Caki2 (cell line): ENCODE measurements at regions not wholly inside any gene's neighbourhood (a gene's known extent, or its start where the extent isn't known, plus 50 kb on each side); places are given as distances from the start of the nearest gene placed in this dataset.

Source experiments
- DNase-seq: peaks from one replicate; pipeline ENCODE4 v3.0.0-alpha.2; 2015; ENCODE audit warnings: low read depth
- in situ Hi-C: cut with HindIII; loops from 2 replicates; pipeline ENCODE4 v1.10.0; 2016; ENCODE audit warnings: low sequenced_read_pairs, low pct_unique_long_range_greater_than_20kb, mixed read lengths

DNA sequence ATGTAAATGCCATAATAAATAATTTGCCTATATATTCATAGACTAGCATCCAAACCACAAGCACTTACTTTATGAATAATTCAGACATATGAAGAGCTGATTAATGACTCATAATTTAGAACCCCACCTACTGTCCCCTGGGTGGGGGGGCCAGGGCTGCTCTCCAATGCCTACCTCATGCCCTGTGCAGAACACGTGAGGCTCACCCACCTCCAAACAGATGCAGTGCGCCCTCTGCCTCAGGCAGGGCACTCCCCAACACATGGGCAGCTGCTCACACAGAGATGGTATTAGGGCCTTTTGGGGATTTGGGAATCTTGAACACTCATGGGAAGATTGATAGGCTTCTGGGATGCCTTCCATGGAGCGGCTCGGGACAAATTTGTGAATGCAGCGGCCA is 75.1 kb upstream of the INSIG1 start:
- no peak for DNase-seq
- in situ Hi-C loops: no loop called here

DNA sequence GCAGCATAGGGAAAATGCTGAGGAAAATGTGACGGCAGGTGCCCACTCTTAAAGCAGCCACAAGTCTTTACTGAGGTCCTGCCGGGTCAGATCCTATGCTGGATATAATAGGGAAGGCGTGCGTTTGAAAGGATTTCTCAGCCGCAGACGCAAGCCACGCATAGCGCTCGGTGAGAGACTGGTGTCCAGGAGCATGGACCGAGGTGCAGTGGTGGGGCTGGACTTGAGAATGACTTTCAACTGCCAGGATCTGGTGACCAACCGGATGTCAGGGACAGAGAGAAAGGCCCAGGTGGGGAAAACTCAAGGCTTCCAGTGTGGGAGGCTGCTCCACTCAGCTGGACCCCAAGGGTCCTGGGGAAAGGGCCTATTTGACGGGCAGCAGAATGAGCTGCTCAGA is 74.7 kb upstream of the INSIG1 start:
- in situ Hi-C loops: no loop called here

DNA sequence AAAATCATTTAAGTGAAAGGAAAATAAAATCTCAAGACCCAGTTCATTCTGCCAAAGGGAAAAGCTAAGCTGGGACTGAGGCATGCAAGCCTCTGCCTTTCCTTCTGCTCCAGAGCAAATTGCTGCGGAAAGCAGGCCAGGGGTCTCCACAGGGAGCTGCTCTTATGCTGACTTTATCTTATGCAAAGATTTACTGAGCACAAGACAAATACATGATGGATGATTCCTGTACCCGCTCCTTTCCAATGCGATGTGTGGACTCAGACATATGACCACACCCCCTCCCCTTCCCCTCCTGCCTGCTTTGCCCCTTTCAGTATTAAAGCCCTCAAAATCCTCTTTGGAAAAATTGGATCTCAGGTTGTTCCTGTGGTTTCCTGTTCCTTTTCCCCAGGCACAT is 74.2 kb upstream of the INSIG1 start:
- in situ Hi-C loops: no loop called here
- DNase-seq: no peak

More for the DNA sequence above, 74.7 kb upstream of the INSIG1 start:
- no peak for DNase-seq

DNA sequence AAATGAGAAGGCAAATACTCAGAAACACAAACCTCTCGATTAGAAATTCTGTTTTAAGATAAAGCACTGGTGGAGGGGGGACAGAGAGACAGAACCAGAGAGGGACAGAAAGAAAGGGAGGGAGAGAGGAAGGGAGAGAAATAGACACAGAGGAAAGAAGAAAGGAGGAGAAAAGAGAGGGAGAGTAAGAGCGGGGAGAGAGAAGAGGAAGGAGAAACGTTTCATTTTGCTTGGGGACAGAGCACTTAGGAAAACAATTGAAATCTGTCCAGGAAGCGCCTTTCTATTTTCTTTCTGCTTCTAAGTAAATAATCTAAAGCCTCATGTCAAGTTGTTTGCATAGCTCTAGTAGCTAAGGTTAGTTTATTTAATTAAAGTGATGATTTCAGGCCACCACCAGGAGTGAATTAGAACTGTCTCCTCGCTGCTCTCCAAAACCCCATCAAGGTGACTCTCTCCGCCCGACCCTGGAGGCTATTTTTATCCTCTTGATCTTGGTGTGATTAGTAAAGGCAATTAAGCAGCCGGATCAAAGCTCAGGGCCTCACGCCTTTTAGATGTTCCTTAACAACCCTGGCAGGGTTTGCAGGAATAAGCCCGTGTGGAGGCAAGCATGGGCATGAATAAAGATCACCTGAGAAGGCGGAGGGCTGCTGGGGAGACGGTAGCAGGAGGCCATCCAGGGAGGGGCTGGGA is 73.4 kb upstream of the INSIG1 start:
- in situ Hi-C loops: no loop called here
- no peak for DNase-seq

DNA sequence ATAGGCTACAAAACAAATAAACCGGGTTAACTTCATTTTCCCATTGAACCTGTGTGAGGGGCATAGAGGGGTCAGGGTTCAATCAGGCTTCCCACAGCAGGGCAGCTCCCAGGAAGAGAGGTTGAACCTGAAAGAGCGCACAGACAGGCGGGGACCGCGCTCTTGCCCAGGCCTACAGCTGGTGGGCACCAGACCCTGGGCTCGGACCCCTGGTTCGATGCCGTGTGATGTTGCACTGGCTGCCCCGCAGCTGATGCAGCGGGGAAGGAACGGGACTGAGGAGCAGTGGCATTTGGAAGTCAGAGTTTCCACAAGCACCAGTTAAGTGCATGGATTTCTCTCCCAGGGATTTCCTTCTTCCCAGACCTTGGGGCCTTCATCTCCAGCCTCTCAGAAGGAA is 72.6 kb upstream of the INSIG1 start:
- no peak for DNase-seq
- in situ Hi-C loops: no loop called here

DNA sequence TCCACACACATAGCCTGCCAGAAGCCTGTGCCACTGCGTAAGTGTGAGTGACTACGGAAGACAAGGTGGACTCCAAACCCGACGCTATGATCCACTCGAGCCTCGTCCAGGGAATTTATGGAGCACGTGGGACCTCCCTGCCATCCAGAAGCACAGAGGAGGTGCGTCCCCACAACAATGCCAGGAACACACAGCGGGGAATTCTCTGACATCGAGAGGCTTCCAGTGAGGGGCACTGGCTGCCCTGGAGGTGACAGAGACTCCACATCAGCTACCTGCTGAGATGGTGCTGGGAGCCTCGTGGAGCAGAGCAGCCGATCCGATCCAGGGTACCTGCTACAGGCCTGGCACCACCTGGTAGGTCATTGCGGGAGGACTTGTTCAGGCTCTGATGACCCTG is 72.2 kb upstream of the INSIG1 start:
- DNase-seq: no peak
- in situ Hi-C loops: no loop called here

DNA sequence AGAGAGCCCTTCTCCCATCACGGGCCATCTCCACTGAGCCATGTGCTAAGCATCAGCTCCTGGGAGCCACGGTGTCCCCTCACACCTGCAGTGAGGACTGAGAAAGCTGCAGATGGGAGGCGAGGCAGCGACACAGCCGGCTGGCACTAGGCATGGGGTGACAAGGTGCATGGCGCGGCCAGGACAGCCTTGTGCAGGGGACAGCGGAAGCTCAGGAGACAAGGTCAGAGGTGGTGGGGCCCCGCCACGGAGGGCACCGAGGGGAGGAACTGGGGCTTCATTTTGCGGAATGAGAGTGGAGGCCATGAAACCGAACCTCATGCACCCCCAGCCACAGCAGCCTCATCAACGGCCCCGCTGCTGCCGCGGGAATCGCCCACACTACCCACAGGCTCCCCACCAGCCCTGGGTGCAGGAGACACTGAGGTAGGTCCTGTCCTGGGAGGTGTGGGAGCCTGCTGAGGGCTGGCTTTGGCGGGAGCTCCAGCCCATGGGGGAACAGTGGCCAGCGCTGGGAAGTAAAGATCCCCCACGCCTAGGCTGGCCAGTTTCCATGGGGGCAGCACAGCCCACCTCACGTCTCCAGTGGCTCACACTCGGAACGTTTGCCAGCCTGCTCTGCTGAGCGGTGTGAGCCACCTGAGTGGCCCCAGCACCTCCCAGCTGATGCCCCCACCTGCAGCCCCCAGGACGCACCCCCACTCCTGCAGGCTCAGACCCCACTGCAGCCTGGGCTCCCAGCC is 71.2 kb upstream of the INSIG1 start:
- in situ Hi-C loops: no loop called here
- no peak for DNase-seq

DNA sequence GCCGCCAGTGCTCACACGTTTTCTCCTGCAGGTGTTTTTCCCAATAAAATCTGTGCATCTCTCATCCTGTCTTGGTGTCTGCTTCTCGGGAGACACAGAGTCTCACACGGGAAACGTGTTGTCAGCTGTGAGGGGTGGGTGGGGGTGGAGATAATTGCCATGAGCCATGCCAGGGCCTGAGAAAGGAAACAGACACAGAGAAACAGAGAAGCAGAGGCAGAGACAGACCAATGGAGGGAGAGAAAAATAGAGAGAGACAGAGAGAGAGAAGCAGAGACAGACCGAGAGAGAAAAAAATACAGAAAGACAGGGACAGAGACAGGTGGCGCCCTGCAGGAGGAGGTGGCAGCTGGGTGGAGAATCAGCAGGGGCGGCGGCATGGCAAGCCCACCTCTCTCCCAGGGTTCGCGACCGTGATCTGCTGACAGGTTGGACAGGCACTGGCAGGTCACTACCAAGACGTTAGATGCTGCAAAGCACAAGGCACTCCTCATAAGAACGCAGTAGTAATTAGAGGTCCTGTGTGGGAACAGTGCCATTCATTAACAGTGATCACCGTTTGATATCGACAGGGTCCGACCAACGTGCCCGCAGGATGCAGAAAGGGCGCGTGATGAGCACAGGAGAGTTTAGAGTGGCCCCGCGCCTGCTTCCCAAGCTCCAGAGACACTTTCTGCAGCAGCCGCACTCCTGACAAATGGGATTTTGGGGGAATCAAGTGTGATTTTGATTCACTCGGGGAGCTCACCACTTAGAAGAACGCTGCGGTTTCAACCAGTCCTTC is 70.5 kb upstream of the INSIG1 start:
- in situ Hi-C loops: no loop called here

DNA sequence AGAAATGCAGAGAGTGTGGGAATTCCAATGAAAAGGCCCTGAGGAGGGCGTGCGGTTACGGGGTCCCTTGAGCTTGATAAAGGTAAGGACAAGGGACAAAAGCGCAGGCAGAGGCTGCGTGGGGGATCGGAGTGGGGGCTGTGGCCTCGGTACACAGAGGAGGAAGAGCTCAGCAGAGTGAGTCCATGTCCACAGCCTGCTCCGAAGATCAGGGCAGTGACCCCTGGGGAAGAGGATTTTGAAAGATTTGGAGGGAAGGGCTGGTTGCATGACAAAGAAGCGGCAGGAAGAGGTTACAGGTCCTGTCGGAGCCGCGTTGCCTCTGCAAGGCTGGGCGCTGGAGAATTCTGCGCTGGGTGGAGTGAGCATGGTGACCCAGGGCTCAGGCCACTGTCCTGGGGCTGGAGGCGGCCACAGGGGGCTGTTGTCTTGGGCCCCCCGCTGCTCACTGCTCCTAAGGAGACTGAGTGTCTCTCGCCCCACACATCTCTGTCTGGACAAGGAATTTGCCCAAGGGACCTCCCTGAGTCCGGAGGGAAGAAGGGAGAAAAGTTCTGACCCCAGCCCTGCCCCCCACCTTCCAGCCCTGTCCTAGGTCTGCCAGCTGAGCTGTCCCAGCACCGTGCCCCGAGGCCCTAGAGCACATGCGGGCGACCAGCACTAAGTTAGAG is 69.8 kb upstream of the INSIG1 start:
- no peak for DNase-seq
- in situ Hi-C loops: no loop called here

More for the DNA sequence above, 70.5 kb upstream of the INSIG1 start:
- DNase-seq: no peak

DNA sequence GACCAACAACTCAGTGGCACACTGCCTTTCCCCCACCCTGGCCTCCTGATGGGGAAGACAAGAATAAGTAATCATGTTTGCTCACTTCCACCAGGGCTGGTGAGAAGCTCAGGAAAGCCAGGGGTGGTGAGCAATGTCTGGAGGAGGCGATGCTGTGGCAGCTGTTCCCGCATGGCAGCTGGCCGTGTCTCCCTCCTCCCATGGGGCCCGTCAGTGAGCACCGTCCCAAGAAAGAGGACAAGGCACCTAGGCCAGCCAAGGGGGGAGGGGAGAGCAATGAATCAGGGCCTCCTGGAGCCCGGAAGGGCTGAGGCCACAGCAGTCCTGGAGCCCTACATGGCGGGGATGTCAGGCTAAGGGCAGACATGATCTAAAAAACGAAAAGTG is 69.2 kb upstream of the INSIG1 start:
- in situ Hi-C loops: no loop called here
- no peak for DNase-seq

DNA sequence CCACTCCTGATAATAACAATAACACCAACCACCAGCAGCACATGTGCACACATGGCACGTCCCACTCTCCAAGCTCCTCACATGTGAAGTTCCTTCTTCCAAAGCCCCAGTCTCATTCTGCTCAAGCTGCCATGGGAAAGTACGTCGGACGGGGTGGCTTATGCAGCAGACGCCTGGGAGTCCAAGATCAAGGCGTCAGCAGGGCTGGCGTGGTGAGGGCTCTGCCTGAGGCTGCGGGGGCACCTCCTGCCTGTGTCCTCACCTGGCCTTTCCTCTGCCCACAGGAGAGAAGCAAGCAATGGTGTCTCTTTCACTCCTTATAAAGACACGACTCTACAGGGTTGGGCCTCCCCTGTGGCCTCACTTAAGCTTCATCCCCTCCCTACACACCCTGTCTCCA is 68.8 kb upstream of the INSIG1 start:
- in situ Hi-C loops: no loop called here
- DNase-seq: no peak

DNA sequence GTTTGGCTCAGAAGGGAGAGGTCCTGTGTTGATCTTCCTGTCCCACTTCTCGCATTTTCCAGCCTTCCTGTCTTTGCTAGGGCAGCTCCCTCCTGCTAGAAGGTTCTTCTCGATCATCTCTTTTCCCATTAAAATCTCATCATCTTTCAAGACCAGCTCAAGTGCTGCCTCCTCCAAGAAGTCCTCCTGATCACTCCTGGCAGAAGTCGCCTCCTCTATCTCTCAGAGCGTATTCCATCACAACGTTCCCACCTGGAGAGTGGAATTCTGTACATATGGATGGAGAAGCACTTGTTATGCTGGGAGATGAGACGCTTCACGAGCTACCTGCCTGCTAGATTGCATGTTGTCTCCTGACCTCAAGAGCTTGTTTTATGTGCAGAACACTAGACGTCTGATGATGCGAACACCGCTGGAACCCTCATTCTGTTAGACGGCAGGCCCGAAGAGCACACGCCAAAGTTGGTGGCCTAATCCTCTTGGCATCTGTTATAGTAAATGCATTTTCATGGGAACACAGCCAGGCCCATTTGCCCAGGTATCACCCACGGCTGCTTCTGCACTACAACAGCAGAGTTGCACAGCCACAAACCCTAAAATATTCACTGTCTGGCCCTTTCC is 68.0 kb upstream of the INSIG1 start:
- no peak for DNase-seq

DNA sequence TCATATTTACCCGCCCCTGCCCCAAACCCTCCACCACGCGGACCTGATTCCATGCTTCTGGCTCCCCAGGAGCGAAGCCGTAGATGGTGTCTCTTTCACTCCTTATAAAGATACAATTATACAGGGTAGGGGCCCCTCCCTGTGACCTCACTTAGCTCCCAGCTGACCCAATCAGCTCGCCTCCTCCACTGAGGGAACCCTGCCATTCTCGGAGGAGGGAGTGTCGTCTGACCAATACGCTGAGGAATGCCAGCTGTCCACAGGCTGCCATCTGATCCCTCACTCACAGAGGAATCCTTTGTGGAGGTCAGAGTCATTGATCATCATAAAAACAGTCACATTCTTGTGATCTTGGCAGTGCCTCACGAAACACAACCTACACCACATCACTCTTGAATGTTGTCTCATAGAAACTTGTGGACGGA is 67.5 kb upstream of the INSIG1 start:
- in situ Hi-C loops: no loop called here
- DNase-seq: peak; percentile 98

More for the DNA sequence above, 68.0 kb upstream of the INSIG1 start:
- in situ Hi-C loops: no loop called here

DNA sequence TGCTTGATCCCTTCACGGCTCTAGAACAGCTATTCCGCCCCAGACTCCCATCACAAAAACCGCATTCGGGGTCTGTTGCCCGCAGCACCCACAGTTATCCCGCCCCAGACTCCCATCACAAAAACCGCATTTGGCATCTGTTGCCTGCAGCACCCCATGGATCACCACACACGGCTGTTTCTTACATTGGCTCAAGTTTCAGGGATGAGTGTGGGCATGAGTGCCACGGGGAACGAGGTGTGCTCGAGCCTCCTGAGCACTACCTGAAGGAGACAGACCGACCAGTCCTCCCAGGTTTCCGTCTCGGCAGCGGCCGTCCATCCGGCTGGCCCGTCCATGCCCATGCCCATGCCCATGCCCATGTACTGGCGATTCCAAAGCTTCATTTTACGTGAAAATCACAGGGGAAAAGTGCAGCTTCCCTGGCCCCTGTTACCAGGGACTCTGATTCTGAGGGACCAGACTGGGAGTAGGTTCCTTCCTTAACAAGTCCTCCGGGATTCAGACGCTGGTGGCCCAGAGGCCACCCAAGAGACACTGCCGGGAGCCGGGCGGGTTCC is 66.4 kb upstream of the INSIG1 start:
- in situ Hi-C loops: no loop called here
- DNase-seq: no peak

DNA sequence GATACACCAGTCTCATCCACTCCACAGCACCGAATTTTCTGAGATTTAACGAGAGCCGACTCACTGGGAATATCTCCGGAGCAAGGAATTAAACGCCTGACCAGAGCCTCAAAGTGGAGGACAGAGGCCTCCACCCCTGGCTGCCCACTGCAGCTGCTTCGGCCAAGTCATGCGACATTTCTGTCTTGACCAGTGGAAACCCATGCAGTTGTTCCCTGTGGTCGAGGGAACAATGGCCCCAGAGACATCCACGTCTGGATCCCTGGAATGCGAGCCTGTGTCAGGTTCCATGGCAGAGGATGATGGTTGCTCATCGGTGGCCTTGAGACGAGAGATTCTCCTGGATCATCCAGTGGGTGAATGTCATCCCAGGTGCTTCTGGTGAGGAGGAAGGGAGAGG is 65.7 kb upstream of the INSIG1 start:
- in situ Hi-C loops: no loop called here

DNA sequence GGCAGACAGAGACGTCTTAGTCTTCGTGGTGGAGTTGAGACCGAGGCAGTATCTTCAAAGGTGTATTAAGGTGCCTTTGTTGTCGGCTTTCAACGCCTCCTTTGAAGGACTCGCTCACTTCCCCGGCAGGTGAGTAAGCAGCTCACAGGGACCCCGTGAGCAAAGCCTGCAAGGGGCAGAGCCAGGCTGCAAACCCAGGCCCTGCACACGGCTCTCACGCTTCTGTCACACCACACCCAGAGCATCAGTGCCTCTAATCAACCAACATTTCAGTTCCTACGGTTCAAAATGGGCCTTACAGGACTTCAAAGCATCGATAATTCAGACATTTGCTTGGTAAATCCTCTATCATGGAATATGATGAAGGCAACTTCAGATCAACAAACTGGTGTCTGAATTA is 64.8 kb upstream of the INSIG1 start:
- no peak for DNase-seq
- in situ Hi-C loops: no loop called here

More for the DNA sequence above, 65.7 kb upstream of the INSIG1 start:
- DNase-seq: no peak

DNA sequence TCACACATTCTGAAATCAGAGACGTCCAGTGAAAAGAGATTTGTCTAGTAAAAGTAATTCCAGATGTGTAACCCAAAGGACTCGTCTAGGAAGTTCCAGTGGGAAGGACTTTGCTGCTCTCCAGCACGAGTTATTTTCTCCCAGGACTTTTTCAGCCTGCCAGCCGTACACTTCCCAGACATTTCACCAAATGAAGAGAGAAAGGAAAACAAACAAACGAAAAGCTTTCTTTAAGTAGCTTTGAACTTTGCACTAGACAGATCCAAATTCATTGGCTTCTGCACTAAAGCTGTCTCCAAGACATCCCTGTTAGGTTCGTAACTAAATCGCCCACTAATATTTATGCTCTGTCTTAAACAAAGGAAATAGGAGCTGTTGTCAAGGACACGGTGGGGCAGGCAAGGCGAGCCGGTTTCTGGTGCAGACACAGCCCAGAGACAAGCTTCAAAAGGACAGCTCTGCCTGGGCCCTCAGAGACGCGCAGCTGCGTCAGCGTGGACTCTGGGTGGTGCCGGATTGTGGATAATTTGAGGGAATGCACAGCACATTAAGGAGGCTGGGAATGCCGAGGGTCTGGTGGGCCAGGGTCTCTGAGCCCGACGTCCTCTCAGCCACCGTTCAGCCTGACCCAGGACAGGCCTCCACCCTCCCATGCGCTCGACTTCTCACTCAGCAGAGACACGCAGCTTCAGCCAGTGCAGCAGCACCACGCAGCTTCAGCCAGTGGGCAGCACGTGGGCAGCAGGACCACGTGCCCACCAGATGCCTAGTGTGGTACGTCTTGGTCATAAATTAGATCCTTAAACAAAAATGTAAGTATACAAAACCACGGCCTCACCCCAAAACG is 64.1 kb upstream of the INSIG1 start:
- no peak for DNase-seq
- in situ Hi-C loops: no loop called here
